C1 segment of cervical spinal cord (tissue), 14 donors: ENCODE measurements at regions not wholly inside any gene's neighbourhood (a gene's known extent, or its start where the extent isn't known, plus 50 kb on each side); places are given as distances from the start of the nearest gene placed in this dataset.

Experiments used
- DNase-seq, 14 donors: peaks; one replicate each; lab custom pipeline; 2025; lab: John Stamatoyannopoulos, UW

DNA sequence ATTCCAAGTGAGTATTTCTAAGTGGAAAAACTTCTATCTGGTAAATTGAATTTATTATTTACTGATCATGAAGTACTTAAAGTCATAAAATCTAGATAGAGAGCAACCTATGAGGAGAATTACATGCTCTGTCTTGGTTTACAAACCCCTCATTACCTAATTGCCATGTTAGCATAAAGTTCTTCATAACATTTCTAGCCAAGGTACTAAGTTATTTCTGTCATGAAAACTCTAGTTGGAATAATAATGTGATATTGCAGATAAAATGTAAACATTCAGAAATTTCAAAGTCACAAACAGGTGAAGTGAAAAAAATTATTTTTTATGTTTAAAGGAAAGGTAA is 228.6 kb downstream of the TTLL7 start:
- no peak for DNase-seq

- DNase-seq, result no peak
These were observed 229.2 kb downstream of the TTLL7 start for GRCh38 chr1:83769594-83770318.

- DNase-seq, result no peak
These were observed 229.9 kb downstream of the TTLL7 start for GRCh38 chr1:83769072-83769471.

GRCh38 chr1:83766241-83766691 is 232.7 kb downstream of the TTLL7 start:
- DNase-seq, result no peak

- DNase-seq, result no peak
These were observed 233.8 kb downstream of the TTLL7 start for GRCh38 chr1:83765125-83765524.

DNA sequence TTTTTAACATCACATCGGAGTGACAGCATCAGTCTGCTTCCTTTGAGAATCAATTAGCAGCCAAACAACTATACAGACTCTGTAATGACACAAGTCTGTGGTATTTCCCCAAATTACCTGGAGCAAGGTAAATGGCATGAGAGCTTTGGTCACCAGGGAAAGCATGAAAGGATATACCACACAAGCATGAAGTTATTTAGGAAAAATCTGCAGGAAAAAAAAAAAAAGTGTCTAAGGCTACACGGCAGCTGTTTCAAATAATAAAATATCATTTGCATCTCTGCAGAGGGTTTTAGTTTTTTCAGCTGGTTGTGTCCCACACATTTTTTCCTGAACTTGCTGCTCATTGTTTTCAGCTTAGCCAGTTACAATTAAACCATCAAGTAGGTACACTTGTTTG is 234.7 kb downstream of the TTLL7 start:
- no peak for DNase-seq

DNA sequence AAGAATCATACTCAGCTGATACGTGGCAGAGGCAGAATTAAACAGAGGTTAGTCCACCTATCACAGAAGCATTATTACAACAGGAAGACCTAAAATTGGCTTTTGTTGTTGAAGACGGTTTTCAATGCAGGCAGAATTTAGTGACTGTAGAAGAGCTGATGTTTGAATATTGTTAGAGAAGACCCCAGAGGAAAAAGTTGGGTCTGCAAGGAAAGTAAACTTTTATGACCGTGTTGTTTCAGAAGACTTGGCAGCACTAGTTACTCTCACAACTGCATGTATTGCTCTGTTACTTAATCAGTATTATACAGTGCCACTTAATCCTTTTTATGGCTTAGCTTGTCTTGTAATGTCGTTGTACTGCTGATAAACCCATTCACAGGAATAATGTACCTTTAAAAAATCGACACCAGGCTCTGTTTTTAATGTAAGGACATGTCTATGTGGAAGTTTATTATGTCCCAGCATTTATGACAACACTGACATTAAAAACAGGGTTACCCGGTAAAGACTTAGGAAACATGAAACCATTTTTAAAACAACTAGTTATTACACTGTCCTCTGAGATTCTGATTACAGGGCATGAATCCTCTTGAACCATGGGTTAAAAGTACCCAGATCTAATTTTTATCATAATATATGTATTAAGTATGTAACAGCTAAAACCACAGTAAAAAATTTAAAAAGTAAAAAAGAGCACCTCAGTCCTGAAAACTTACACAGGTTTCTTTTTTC is 235.4 kb downstream of the TTLL7 start:
- no peak for DNase-seq

- DNase-seq, result no peak
These were observed 236.5 kb downstream of the TTLL7 start for GRCh38 chr1:83762416-83762815.

- DNase-seq, result no peak
These were observed 236.9 kb downstream of the TTLL7 start for GRCh38 chr1:83762039-83762365.

- no peak for DNase-seq
These were observed 237.5 kb downstream of the TTLL7 start for GRCh38 chr1:83761167-83762038.

DNA sequence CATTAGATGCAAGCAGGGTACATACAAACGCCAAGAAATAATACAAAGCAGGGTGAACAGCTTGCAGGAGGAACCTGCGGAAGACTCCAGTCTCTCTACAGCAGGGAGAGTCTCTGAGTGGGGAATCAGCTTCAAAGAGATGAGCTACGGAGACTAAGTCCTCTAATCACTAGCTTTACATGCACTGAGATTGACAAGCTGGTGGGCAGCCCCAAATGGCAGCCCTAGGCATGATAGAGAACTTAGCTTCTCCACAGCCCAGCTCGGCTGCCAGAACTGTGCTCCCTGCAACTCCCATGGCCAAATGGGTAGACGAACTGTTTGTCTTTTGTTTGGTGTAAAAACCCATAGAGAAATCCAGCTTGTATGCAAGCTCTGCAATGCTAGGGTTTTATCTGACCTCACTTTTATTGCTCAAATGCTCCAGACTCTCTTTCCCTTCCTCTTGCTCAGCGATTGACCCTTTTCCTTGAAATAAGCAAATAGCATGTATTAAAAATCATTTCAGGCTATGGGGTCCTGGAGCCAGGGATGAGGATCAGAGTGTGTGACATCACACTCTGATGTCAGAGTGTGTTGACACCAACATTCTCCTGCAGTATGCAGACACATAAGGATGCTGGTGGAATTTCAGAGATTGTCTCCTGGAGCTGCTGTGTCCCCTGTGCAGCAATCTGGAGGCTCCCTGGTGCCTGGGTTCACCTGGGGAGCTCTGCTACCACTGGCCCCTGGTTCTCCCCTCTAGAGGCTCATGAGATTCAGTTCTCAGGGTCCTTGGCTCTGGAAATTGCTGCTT is 238.5 kb downstream of the TTLL7 start:
- DNase-seq, result no peak

GRCh38 chr1:83756984-83757717 is 241.8 kb downstream of the TTLL7 start:
- no peak for DNase-seq

DNA sequence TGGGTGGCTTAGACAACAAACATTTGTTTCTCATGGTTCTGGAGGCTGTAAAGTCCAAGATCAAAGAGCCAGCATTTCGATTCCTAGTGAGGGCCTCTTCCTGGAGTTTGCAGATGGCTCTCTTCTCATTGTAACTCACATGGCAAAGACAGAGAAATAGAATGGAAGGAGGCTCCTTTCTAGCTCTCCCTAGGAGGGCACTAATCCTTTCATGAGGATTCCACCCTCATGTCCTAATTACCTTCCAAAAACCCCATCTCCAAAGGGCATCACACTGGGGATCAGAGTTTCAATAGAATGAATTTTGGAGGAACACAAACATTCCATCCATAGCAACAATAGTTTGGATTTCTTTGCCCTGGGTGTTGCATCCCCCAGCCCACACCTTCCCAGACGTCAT is 247.3 kb downstream of the TTLL7 start:
- no peak for DNase-seq

DNA sequence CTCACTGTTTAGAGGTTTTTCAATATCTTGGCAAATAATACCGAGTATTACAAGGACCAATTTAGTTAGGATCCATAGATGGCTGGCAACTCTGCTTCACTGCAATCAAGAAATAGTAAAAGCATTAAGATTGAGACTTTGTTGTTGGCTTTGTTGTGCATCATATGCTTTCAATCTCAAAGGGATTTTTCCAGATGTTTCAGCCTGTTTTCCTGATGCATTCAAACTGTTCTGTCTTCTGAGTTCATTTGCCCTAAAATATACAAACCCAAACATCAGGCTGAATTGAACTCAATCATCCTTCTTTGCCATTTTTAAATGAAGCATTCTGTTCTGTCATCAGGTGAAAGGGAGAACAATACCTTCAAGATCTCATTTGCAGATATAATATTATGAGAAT is 248.7 kb downstream of the TTLL7 start:
- DNase-seq, result no peak

DNA sequence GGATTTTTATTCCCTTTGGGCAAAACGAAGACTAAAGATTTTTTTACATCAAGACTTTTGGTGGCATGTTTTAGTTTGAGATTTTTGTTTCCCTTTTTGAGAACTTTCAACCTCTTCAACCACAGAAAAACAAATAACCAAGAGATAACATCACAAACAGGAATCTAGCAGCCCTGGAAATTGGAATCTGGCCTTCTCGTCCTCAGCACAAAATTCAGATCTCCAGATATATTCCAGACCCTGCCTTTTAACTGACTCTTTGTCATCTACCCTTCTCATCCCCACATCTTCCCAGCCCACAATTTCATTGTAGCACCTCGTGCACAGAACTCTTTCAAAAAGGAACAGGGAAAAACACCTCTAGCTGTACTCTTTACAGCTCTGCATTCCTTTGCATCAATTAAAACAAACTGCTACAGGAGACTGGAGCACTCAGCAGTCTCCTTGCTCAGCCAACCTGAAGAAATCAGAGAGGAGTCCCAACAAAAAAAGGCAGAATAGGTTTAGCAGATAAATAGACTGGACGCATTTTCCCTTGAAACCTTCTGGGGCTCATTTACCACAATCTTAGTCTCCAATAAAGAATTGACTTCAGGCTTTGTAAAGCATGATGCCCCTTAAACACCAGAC is 251.0 kb downstream of the TTLL7 start:
- DNase-seq, result no peak

GRCh38 chr1:83746234-83746633 is 252.7 kb downstream of the TTLL7 start:
- DNase-seq, result no peak

DNA sequence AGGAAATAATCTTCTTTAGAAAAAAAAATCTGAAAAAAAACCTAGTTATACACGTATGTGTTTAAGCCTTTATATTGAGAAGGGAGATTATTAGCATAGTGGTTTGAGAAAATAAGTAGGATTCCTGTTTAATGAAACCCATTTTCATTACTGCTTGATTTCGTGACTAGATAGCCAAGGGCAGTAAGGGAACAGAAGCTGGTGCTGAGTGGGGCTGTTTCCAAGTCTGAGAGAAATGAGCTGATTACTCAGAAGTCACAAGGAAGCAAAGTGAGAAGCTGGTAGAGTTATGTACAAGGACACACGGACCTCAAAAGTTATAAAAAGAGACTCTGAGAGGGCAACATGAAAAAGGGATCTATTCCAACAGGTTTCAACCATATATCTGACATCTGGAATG is 256.5 kb downstream of the TTLL7 start:
- no peak for DNase-seq

DNA sequence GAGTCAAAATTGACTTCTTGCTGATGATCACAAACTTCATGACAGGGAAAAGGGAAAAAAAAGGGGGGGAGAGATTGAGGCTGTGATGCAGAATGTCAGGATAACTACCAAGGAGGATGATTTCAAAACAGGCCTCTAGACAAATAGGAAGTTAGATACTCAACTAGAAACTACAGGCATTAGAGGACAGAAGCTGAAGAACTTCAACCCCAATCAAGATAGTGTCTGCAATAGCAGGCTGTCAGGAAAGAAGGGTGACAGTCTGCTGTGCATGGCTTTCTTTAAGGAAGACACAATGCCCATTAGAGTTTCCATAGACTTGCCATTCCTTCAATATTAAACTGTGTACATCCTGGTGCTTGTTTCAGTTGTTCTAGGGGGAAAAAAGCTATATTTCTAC is 257.2 kb downstream of the TTLL7 start:
- no peak for DNase-seq

DNA sequence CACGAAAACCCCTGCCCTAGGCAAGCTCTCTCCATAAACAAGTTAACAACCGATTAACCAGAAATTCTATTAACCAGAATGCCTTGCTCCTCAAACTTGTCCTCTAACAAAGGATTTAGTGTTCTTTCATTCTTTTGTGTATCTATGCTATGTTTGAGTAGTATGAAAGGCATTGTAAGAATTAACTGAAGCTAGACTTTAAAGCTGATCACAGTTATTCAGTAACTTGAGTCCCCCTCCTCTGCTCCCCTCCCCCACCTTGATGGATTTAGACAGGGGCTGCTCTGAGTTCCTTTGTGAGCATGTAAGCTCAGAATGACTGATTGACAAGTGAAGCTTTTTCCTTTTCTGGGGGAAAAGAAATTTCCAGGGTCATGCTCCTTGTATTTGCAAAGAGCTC is 257.6 kb downstream of the TTLL7 start:
- no peak for DNase-seq

DNA sequence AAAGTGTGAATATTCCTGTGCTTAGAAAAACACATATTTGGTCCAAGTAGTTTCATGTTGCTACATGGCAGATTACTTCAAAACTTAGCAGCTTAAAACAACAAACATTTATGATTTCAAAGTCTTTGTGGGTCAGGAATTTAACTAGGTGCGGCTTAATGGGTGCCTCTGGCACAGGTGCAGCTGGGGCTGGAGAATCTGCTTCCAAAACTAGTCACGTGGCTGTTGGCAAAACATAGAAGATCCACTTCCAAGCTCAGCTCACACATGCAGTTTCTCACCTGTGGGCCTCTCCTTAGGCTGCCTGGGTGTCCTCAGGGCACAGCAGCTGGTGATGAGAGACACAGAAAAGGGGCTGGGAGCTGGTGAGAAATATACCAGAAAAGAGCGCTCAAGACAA is 263.4 kb downstream of the TTLL7 start:
- DNase-seq, result no peak

GRCh38 chr1:83734420-83734819 is 264.5 kb downstream of the TTLL7 start:
- DNase-seq, result no peak
